B cell (primary cell): ENCODE measurements at regions not wholly inside any gene's neighbourhood (a gene's known extent, or its start where the extent isn't known, plus 50 kb on each side); places are given as distances from the start of the nearest gene placed in this dataset.

ENCODE experiments used
- EZH2 ChIP-seq: IDR thresholded peaks from 2 replicates; pipeline ENCODE4 v1.6.1; 2012; ENCODE audit warnings: borderline replicate concordance, low read depth, mild to moderate bottlenecking, moderate library complexity, low read length; ENCODE audit not compliant: insufficient read depth, poor library complexity, severe bottlenecking
- TF ChIP-seq, protein P1 (sequence below): fragments of 200-600 bp; IDR thresholded peaks from one replicate; pipeline ENCODE4 v1.8.0; 2022; ENCODE audit warnings: antibody characterized with exemption, mild to moderate bottlenecking

DNA sequence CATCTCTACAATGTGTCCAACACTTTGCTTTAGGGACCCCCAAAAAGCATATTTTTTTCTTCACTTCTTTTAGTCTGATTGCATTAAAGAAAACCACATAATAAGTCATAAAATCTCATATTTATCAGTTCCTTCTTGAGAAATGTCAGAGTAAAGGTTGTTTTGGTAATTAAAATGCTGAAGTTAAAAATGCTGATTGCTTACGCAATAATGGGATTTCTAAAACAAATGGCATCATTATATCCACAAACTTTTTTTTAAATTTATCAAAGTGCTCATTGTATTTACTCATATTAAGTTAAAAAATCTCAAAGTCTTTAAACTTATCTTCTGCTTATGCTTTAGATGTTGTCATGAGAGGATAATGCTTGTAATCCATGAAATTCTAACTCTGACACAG is 737.2 kb upstream of the ARGLU1 start:
- TF ChIP-seq, protein P1, sequence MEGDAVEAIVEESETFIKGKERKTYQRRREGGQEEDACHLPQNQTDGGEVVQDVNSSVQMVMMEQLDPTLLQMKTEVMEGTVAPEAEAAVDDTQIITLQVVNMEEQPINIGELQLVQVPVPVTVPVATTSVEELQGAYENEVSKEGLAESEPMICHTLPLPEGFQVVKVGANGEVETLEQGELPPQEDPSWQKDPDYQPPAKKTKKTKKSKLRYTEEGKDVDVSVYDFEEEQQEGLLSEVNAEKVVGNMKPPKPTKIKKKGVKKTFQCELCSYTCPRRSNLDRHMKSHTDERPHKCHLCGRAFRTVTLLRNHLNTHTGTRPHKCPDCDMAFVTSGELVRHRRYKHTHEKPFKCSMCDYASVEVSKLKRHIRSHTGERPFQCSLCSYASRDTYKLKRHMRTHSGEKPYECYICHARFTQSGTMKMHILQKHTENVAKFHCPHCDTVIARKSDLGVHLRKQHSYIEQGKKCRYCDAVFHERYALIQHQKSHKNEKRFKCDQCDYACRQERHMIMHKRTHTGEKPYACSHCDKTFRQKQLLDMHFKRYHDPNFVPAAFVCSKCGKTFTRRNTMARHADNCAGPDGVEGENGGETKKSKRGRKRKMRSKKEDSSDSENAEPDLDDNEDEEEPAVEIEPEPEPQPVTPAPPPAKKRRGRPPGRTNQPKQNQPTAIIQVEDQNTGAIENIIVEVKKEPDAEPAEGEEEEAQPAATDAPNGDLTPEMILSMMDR = no peak
- no peak for TF ChIP-seq EZH2
